ENCODE measurements at regions not wholly inside any gene's neighbourhood (a gene's known extent, or its start where the extent isn't known, plus 50 kb on each side); places are given as distances from the start of the nearest gene placed in this dataset.
"Not testable (repeated sequence)": the region's sequence is repeated elsewhere in the genome, so short reads cannot be mapped to it uniquely, and the experiment has no call there.

- DNase-seq = no peak
Measured at GRCh38 chr10:22824520-22824919, 103.3 kb upstream of the ARMC3 start.

DNA sequence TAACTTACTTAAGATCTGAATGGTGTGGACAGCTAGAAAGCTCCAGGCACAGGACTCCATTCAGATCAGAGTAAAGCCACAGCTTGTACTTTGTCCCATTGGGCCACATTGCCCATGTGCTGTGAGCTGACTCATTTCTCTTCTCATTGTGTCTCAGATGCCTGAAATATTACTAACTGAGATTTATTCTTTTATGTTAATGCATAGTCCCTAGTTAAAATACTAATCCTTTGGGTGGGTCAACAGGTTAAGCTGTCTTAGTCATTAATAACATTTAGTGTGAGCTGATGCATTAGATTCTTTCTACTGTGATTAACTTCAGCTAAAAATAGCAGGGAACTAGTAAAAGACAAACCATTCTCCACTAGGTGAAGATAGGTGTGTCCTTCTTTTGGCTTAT is 104.7 kb upstream of the ARMC3 start:
- no peak for DNase-seq

GRCh38 chr10:22821921-22822320 is 105.9 kb upstream of the ARMC3 start:
- not testable (repeated sequence) for DNase-seq

- DNase-seq = no peak
Measured at GRCh38 chr10:22821501-22821900, 106.4 kb upstream of the ARMC3 start.

GRCh38 chr10:22816298-22816653 is 101.9 kb upstream of the PIP4K2A start:
- DNase-seq = no peak

- DNase-seq = no peak
Measured at GRCh38 chr10:22810643-22811465, 96.5 kb upstream of the PIP4K2A start.

- DNase-seq = no peak
Measured at GRCh38 chr10:22807238-22807637, 92.9 kb upstream of the PIP4K2A start.

GRCh38 chr10:22805304-22805703 is 90.9 kb upstream of the PIP4K2A start:
- DNase-seq = peak; percentile 62

DNA sequence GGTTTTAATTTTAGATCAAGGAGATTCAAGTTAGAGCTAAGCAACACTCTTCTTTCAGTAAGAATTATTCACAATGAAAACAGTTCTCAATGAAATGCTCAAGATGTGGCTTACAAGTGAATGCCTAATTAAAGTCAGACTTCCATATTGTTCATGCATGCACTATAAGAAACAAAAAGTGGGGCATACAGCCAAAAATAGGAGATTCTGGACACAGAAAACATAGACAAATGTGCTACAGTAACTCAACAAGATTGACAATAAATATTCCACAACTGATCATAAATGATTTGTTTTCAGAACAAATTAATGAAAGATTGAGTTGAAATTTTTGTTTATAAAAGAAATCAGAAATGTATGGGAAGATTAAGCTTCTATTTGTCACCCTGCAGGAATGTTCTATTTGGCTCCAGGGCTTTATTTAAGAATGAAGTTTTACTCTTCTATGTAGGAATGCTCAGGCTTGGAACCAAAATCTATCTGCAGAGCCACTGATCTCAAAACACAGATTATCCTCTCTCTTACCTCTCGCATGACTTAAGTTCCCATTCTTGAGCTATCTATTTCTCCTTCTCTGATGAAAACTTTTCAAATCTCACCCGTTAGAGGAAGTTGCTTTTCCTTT is 89.0 kb upstream of the PIP4K2A start:
- DNase-seq = no peak

- no peak for DNase-seq
Measured at GRCh38 chr10:22801785-22802184, 87.4 kb upstream of the PIP4K2A start.

GRCh38 chr10:22797796-22798195 is 83.4 kb upstream of the PIP4K2A start:
- DNase-seq = not testable (repeated sequence)

DNA sequence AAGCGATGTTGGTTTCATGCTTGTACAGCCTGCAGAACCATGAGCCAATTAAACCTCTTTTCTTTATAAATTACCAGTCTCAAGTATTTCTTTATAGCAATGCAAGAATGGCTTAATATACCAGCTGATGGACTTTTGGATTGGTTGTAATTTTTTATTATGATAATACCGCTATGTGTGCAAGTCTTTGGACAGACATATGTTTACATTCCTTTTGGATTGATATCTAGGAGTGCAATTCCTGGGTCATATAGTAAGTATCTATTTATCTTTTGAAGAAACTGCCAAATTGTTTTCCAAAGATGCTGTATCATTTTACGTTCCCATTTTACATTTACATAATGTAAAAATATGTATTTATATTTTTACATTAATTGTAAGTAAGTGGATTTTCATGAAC is 81.2 kb upstream of the PIP4K2A start:
- DNase-seq = no peak

DNA sequence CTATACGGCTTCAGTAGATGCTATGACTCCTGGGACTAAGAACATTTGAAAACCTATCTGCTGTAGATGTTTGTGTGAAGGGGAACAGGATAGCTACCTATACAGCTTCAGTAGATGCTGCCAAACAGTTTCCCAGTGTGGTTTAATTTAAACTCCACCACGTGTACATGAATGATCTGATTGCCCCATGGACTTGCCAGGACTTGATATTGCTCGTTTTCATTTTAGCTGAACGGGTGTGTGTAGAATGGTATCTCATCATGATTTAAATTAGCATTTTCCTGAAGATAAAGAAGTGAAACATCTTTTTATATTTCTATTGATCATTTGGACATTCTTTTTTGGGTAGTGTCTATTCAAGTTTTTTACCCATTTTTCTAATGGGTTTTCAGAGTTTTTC is 77.8 kb upstream of the PIP4K2A start:
- no peak for DNase-seq

GRCh38 chr10:22791665-22792064 is 77.3 kb upstream of the PIP4K2A start:
- DNase-seq = no peak

- DNase-seq = no peak
Measured at GRCh38 chr10:22784668-22785067, 70.3 kb upstream of the PIP4K2A start.

- DNase-seq = no peak
Measured at GRCh38 chr10:22783807-22784206, 69.4 kb upstream of the PIP4K2A start.

GRCh38 chr10:22780474-22780885 is 66.1 kb upstream of the PIP4K2A start:
- DNase-seq = no peak

DNA sequence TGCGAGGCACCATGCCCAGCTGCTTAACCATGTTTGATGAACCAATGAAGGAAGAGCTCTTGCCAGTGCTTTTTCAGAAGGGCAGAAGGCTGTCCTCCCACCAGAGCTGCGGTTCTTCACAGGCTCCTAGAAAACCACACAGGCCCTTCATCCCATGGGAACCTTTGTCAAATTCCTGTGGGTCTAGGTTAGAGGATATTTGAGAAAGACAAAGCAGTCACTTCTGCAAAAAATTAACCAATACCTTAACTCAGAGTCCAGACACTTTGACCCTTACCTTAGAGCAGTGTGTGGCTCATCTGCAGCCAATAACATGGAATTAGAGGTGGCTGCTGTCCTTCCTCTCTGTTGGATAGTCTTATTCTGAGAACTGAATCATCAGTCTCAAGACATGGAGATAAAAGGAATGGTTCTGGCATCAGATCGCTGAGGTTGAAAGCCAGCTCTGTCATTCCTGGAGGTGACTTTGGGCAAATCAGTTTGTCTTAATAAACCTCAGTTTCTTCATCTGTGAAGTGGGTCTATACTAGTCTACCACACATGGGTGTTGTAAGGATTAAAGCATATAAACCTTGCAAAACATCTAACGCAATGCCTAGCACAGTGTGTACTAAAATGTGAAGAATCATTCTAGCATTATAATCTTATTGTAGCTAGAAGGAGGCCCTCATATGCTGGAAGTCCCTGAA is 65.1 kb upstream of the PIP4K2A start:
- no peak for DNase-seq

GRCh38 chr10:22774102-22774501 is 59.7 kb upstream of the PIP4K2A start:
- DNase-seq = no peak

DNA sequence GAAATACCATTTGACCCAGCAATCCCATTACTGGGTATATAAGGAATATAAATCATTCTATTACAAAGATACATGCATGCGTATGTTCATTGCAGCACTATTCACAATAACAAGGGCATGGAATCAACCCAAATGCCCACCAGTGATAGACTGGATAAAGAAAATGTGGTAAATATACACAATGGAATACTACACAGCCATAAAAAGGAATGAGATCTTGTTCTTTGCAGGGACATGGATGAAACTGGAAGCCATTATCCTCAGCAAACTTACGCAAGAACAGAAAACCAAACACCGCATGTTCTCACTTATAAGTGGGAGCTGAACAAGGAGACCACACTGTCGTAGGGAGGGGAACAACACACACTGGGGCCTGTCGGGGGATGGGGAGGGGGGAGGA is 57.3 kb upstream of the PIP4K2A start:
- not testable (repeated sequence) for DNase-seq

DNA sequence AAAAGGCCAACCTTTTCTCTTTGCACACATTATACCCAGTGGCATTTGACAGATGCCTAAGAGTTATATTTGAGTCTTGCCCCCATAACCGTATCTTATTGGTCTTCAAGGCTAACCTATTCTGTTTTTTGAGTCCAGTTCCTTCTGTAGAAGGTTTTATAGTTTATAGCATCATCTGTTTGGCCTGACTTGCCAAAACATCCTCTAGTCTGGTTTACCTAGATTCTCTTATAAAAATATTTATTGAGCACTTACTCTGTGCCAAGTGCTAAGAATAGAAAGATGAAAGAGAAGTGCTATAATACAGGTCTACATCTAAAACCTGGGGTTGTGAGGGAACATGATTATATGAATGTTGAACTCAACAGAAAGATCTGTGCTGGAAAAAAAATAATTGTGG is 55.9 kb upstream of the PIP4K2A start:
- DNase-seq = no peak

DNA sequence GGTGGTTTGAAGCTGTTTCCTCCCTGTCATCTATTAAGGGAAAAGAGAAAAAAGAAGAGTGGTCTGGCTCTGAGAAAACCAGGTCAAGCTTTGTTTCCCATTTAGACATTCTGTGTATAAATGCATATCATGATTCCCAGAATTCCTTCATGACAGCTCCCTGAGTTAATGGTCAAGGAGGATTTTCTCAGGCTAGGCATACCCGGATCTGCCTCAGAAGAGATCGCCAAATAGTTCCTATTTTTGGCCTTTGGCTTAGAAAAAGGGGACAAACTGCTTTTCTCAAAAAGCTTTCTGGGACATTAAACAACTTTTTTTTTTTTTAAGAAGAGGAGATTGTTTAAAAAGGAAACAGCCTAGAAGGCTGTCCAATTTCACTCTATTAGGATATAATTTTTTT is 53.5 kb upstream of the PIP4K2A start:
- no peak for DNase-seq

DNA sequence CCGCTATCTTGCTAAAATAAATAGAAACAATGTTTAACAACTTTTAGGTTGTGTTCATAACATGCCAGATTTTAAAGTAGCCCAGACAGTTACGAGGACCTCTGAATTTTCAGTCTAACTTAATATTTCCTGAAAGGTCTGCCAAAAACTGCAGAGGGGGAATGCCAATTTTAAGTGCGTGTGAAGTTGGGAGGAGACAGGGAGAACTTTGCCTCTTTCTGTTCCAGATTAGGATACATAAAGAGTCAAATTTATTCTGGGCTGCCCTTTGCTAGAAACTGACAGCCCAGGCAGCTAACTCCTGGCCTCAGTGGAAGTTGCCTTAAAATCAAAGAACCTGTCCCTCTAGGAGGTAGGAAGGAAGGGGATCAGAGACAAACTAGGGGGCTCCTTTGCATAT is 52.3 kb upstream of the PIP4K2A start:
- DNase-seq = no peak

All from NCI-H2029 (cell line).